K562 (cell line): ENCODE measurements at regions not wholly inside any gene's neighbourhood (a gene's known extent, or its start where the extent isn't known, plus 50 kb on each side); places are given as distances from the start of the nearest gene placed in this dataset.

Experiments
- CHD7 ChIP-seq: fragments of 200-600 bp; sonication (generic); IDR thresholded peaks from one replicate; pipeline ENCODE4 v1.6.1; 2012; ENCODE audit warnings: mild to moderate bottlenecking, low read depth, low read length, inconsistent platforms
- FOXP1 ChIP-seq: sonication (generic); formaldehyde crosslinking; IDR thresholded peaks from 2 replicates; pipeline ENCODE4 v1.8.0; 2022; ENCODE audit warnings: mild to moderate bottlenecking, missing genetic modification reagents
- NCOA6 ChIP-seq: fragments of 450-650 bp; IDR thresholded peaks from 2 replicates; pipeline ENCODE4 v1.6.1; 2017; ENCODE audit warnings: mild to moderate bottlenecking
- NCOR1 ChIP-seq: fragments of 450-650 bp; IDR thresholded peaks from 2 replicates; pipeline ENCODE4 v1.6.1; 2016; ENCODE audit warnings: mild to moderate bottlenecking, moderate library complexity
- NFATC3 ChIP-seq: fragments of 450-650 bp; IDR thresholded peaks from 2 replicates; pipeline ENCODE4 v1.6.1; 2017; ENCODE audit warnings: mild to moderate bottlenecking
- NR3C1 ChIP-seq: sonication (generic); formaldehyde crosslinking; IDR thresholded peaks from 2 replicates; pipeline ENCODE4 v1.8.1; 2022; ENCODE audit warnings: missing genetic modification reagents
- POU5F1 ChIP-seq: fragments of 150-350 bp; IDR thresholded peaks from 2 replicates; pipeline ENCODE4 v1.6.1; 2014; ENCODE audit warnings: borderline replicate concordance, low read length, low read depth, mild to moderate bottlenecking; ENCODE audit not compliant: partially characterized antibody
- SIN3B ChIP-seq: fragments of 450-650 bp; IDR thresholded peaks from 2 replicates; pipeline ENCODE4 v1.6.1; 2017; ENCODE audit warnings: low read depth, mild to moderate bottlenecking, moderate library complexity
- TAF7 ChIP-seq: fragments of 450-650 bp; IDR thresholded peaks from 2 replicates; pipeline ENCODE4 v1.6.1; 2016; ENCODE audit warnings: missing genetic modification characterization, missing compliant biosample characterization
- TEAD4 ChIP-seq, 2 experiments: sonication (generic) in 1 of 2; formaldehyde crosslinking in 1 of 2; IDR thresholded peaks; 2 replicates each; pipeline versions ENCODE4 v1.6.1 to v1.8.0; 2012 to 2022; ENCODE audit warnings: borderline replicate concordance in 1 of 2, inconsistent platforms in 1 of 2, low read length in 1 of 2, mild to moderate bottlenecking in 1 of 2, missing genetic modification reagents in 1 of 2
- ZNF551 ChIP-seq: fragments of 250-450 bp; sonication (Bioruptor Pico); IDR thresholded peaks from 2 replicates; pipeline ENCODE4 v1.5.0; 2021; ENCODE audit warnings: mild to moderate bottlenecking, moderate library complexity
- ZSCAN29 ChIP-seq: fragments of 450-650 bp; IDR thresholded peaks from 2 replicates; pipeline ENCODE4 v1.6.1; 2017

GRCh38 chr5:8457187-8458037, 588.5 kb downstream of the MTRR start (continued):
- TF ChIP-seq CHD7 (no peak), FOXP1 (CRISPR knock-in tag) (peak; percentile 85; the same call in 1 of the 2 replicates), TEAD4 (IDR thresholded peaks at IDR 0.05; ENCODE audit: low read length) (peak; percentile 67; the same call in 1 of the 2 replicates), TEAD4 (CRISPR knock-in tag; IDR thresholded peaks at IDR 0.05; ENCODE audit: borderline replicate concordance) (peak; percentile 68; the same call in 1 of the 2 replicates), POU5F1 (peak; percentile 12), NCOA6 (peak; percentile 65; the same call in 1 of the 2 replicates), NR3C1 (CRISPR knock-in tag) (no peak), TAF7 (tag) (peak; percentile 35; the same call in 1 of the 2 replicates), ZNF551 (CRISPR knock-in tag) (no peak), SIN3B (peak; percentile 80), NCOR1 (peak; percentile 35), NFATC3 (no peak), ZSCAN29 (no peak)
- TF ChIP-seq, all 486 proteins: peak for 146
